ENCODE measurements at regions not wholly inside any gene's neighbourhood (a gene's known extent, or its start where the extent isn't known, plus 50 kb on each side); places are given as distances from the start of the nearest gene placed in this dataset.

DNA sequence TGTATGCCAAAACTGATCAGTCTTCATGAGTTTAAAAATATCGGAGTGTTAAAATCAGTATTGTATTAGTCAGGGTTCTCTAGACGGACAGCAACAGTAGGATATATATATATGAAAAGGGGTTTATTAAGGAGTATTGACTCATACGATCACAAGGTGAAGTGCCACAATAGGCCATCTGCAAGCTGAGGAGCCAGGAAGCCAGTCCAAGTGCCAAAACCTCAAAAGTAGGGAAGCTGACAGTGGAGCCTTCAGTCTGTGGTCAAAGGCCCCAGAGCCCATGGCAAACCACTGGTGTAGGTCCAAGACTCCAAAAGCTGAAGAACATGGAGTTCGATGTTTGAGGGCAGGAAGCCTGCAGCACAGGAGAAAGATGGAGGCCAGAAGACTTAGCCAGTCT, 391.0 kb upstream of the CADM2 start:
- TF ChIP-seq, protein P1, sequence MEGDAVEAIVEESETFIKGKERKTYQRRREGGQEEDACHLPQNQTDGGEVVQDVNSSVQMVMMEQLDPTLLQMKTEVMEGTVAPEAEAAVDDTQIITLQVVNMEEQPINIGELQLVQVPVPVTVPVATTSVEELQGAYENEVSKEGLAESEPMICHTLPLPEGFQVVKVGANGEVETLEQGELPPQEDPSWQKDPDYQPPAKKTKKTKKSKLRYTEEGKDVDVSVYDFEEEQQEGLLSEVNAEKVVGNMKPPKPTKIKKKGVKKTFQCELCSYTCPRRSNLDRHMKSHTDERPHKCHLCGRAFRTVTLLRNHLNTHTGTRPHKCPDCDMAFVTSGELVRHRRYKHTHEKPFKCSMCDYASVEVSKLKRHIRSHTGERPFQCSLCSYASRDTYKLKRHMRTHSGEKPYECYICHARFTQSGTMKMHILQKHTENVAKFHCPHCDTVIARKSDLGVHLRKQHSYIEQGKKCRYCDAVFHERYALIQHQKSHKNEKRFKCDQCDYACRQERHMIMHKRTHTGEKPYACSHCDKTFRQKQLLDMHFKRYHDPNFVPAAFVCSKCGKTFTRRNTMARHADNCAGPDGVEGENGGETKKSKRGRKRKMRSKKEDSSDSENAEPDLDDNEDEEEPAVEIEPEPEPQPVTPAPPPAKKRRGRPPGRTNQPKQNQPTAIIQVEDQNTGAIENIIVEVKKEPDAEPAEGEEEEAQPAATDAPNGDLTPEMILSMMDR (IDR thresholded peaks at IDR 0.05) = no peak
- TF ChIP-seq ZFX (IDR thresholded peaks at IDR 0.05; ENCODE audit: borderline replicate concordance) = no peak

Data from 22Rv1 (cell line).